ENCODE measurements at regions not wholly inside any gene's neighbourhood (a gene's known extent, or its start where the extent isn't known, plus 50 kb on each side); places are given as distances from the start of the nearest gene placed in this dataset.

- TF ChIP-seq, protein P1, sequence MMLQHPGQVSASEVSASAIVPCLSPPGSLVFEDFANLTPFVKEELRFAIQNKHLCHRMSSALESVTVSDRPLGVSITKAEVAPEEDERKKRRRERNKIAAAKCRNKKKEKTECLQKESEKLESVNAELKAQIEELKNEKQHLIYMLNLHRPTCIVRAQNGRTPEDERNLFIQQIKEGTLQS (IDR thresholded peaks at IDR 0.05; ENCODE audit: insufficient read depth, low read depth, low read length) = no peak
Measured at GRCh38 chr2:16181741-16182090, 241.4 kb downstream of the MYCN start (continued).

All from H1 (cell line).